DMS153 treated with DMSO at 0.1 percent for 48 hours (cell line): ENCODE measurements at regions not wholly inside any gene's neighbourhood (a gene's known extent, or its start where the extent isn't known, plus 50 kb on each side); places are given as distances from the start of the nearest gene placed in this dataset.

ENCODE experiments used
- DNase-seq: peaks from one replicate; lab custom pipeline; 2025; ENCODE audit not compliant: unreplicated experiment; lab: John Stamatoyannopoulos, UW

- DNase-seq: no peak
These were observed 153.4 kb upstream of the CAMK1G start for GRCh38 chr1:209430107-209430506.

- no peak for DNase-seq
These were observed 152.7 kb upstream of the CAMK1G start for GRCh38 chr1:209430821-209431259.

GRCh38 chr1:209431402-209431801 is 152.1 kb upstream of the CAMK1G start:
- DNase-seq: no peak

- DNase-seq: no peak
These were observed 151.6 kb upstream of the CAMK1G start for GRCh38 chr1:209431813-209432442.

GRCh38 chr1:209432443-209432825 is 151.1 kb upstream of the CAMK1G start:
- no peak for DNase-seq

- DNase-seq: no peak
These were observed 149.9 kb upstream of the CAMK1G start for GRCh38 chr1:209433649-209434031.

- no peak for DNase-seq
These were observed 149.4 kb upstream of the CAMK1G start for GRCh38 chr1:209434066-209434465.

- no peak for DNase-seq
These were observed 148.8 kb upstream of the CAMK1G start for GRCh38 chr1:209434631-209435217.

GRCh38 chr1:209435654-209436566 is 147.6 kb upstream of the CAMK1G start:
- peak; percentile 83 for DNase-seq

GRCh38 chr1:209439828-209440227 is 143.7 kb upstream of the CAMK1G start:
- no peak for DNase-seq

GRCh38 chr1:209443361-209443931 is 140.1 kb upstream of the CAMK1G start:
- DNase-seq: no peak

GRCh38 chr1:209443975-209444651 is 139.4 kb upstream of the CAMK1G start:
- no peak for DNase-seq

GRCh38 chr1:209444961-209445360 is 138.6 kb upstream of the CAMK1G start:
- no peak for DNase-seq

- DNase-seq: no peak
These were observed 137.9 kb upstream of the CAMK1G start for GRCh38 chr1:209445576-209445975.

GRCh38 chr1:209446356-209446755 is 137.2 kb upstream of the CAMK1G start:
- DNase-seq: no peak

- DNase-seq: no peak
These were observed 129.0 kb upstream of the CAMK1G start for GRCh38 chr1:209454340-209454994.

- no peak for DNase-seq
These were observed 128.4 kb upstream of the CAMK1G start for GRCh38 chr1:209455145-209455544.

- DNase-seq: no peak
These were observed 127.7 kb upstream of the CAMK1G start for GRCh38 chr1:209455661-209456358.

- DNase-seq: peak; percentile 48
These were observed 126.6 kb upstream of the CAMK1G start for GRCh38 chr1:209456878-209457277.
